WERI-Rb-1 (cell line): ENCODE measurements at regions not wholly inside any gene's neighbourhood (a gene's known extent, or its start where the extent isn't known, plus 50 kb on each side); places are given as distances from the start of the nearest gene placed in this dataset.
"Not testable (repeated sequence)": the region's sequence is repeated elsewhere in the genome, so short reads cannot be mapped to it uniquely, and the experiment has no call there.

Experiments used
- DNase-seq: peaks from one replicate; pipeline ENCODE4 v3.0.0-alpha.2; 2020
- H3K27ac ChIP-seq: fragments of 250-450 bp; sonication (Bioruptor Pico); 2 replicates; pipeline ENCODE4 v1.5.1; 2020; ENCODE audit warnings: mild to moderate bottlenecking, moderate library complexity
- H3K27me3 ChIP-seq: fragments of 250-450 bp; sonication (Bioruptor Pico); 2 replicates; pipeline ENCODE4 v1.5.1; 2021; ENCODE audit warnings: mild to moderate bottlenecking, low read depth, moderate library complexity; ENCODE audit not compliant: insufficient read depth, severe bottlenecking
- H3K36me3 ChIP-seq: fragments of 250-450 bp; sonication (Bioruptor Pico); 2 replicates; pipeline ENCODE4 v1.5.1; 2020; ENCODE audit warnings: mild to moderate bottlenecking, moderate library complexity
- H3K4me3 ChIP-seq: 2 replicates; pipeline ENCODE4 v1.5.1; 2011; ENCODE audit warnings: low read depth, mild to moderate bottlenecking, control low read depth, low read length
- H3K9me3 ChIP-seq: fragments of 250-450 bp; sonication (Bioruptor Pico); 2 replicates; pipeline ENCODE4 v1.5.1; 2021; ENCODE audit warnings: mild to moderate bottlenecking, moderate library complexity; ENCODE audit not compliant: severe bottlenecking
- CTCF ChIP-seq: IDR thresholded peaks from 2 replicates; pipeline ENCODE4 v1.5.1; 2011; ENCODE audit warnings: low read depth, mild to moderate bottlenecking, control low read depth, inconsistent platforms, low read length

- H3K4me3 ChIP-seq, result no peak overlapping the region
- H3K36me3 ChIP-seq, result no peaks in the 10 kb centered on the region
- no peaks in the 10 kb centered on the region for H3K9me3 ChIP-seq
- DNase-seq, result no peak
- peaks cover 29% of the 10 kb centered on the region for H3K27me3 ChIP-seq
- TF ChIP-seq CTCF, result no peak
- H3K27ac ChIP-seq, result no peak overlapping the region
Measured at GRCh38 chr2:228782281-228782680, 488.8 kb downstream of the PID1 start.

DNA sequence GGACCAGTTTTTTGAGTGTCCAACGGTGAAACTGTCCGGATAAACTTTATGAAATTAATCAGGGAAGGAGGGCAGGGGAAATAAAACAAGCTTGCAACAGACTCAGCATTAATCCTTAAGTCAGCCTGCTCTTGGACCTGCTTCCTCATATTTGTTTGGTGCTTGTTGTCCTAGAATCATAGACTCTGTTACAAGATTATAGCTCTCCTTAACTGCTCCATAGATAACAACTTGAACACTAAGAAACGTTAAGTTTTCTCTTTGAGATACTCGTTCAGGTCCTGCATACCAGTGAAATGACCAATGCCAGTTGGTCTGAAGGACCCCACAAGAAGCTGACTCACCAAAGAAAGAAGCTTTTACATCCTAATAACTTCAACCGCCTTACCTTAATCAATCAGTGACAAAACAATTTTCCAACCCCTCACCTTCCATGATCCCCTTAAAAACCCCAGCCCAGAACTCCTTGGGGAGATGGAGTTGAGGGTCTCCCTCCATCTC, 493.2 kb downstream of the PID1 start:
- H3K4me3 ChIP-seq, result no peak overlapping the region
- no peak for TF ChIP-seq CTCF
- H3K27me3 ChIP-seq, result peaks cover 49% of the 10 kb centered on the region
- no peaks in the 10 kb centered on the region for H3K9me3 ChIP-seq
- H3K36me3 ChIP-seq, result no peaks in the 10 kb centered on the region
- no peak for DNase-seq
- H3K27ac ChIP-seq, result no peak overlapping the region

GRCh38 chr2:228774548-228774947, 496.5 kb downstream of the PID1 start:
- Histone ChIP-seq H3K36me3 (no peaks in the 10 kb centered on the region), H3K4me3 (no peak overlapping the region), H3K9me3 (no peaks in the 10 kb centered on the region), H3K27ac (no peak overlapping the region), H3K27me3 (peaks cover 58% of the 10 kb centered on the region)
- DNase-seq, result no peak
- TF ChIP-seq CTCF, result no peak

- DNase-seq, result no peak
- no peaks in the 10 kb centered on the region for H3K36me3 ChIP-seq
- no peak for TF ChIP-seq CTCF
- H3K27ac ChIP-seq, result no peak overlapping the region
- H3K27me3 ChIP-seq, result peaks cover 48% of the 10 kb centered on the region
- H3K4me3 ChIP-seq, result no peak overlapping the region
- H3K9me3 ChIP-seq, result no peaks in the 10 kb centered on the region
Measured at GRCh38 chr2:228771774-228772173, 499.3 kb downstream of the PID1 start.

DNA sequence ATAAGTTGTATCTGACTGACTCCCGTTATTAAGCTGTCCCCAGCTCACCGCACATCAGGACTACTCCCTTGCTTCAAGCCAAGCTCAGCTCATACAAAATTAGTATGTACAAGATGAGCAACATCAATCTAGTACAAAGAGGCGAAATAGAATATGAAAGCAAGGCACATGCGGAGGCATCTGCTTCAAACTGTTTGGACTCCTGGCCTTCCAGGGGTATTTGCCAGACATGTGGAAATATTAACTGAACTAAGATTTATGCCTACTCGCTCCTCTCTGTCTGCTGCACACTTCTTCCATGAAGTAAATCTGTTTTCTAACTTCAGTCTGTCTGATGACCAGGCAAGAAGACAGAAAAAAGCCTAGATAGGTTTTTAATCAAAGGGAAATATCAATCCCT, 499.8 kb downstream of the PID1 start:
- Histone ChIP-seq H3K4me3 (no peak overlapping the region), H3K9me3 (no peaks in the 10 kb centered on the region), H3K27me3 (peaks cover 47% of the 10 kb centered on the region), H3K36me3 (no peaks in the 10 kb centered on the region), H3K27ac (no peak overlapping the region)
- no peak for DNase-seq
- no peak for TF ChIP-seq CTCF

DNA sequence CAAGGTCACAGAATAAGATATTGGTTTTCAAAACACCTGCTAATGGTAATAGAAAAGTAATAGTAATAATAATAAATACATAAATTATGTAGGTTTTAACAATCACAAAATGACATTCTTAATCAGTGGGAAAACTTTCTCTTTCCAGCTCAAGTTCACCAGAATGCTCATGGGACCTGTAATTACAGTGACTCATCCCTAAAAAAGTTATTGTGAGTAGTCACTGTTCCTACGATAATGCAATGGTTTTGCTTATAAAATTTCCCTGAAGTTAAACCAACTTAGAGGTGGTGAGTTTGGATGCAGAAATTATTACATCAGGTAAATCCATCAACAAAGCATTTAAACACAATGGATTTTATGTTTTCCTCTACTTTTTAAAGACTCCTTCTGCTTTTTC, 502.3 kb downstream of the PID1 start:
- H3K9me3 ChIP-seq, result no peaks in the 10 kb centered on the region
- no peak overlapping the region for H3K27ac ChIP-seq
- peaks cover 43% of the 10 kb centered on the region for H3K27me3 ChIP-seq
- no peak overlapping the region for H3K4me3 ChIP-seq
- H3K36me3 ChIP-seq, result no peaks in the 10 kb centered on the region
- no peak for TF ChIP-seq CTCF
- no peak for DNase-seq

DNA sequence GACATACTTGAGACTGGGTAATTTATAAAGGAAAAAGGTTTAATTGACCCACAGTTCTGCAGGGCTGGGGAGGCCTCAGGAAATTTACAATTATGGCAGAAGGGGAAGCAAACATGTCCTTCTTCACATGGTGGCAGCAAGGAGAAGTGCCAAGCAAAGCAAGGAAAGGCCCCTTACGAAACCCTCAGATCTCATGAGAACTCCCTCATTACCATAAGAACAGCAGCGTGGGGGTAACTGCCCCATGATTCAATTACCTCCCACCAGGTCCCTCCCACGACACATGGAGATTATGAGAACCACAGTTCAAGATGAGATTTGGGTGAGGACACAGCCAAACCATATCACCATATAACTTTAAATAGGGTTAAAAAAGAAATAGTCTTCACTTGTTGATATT, 502.9 kb downstream of the PID1 start:
- H3K9me3 ChIP-seq, H3K27ac ChIP-seq, H3K4me3 ChIP-seq, H3K36me3 ChIP-seq, DNase-seq: not testable (repeated sequence)
- peaks cover 39% of the 10 kb centered on the region for H3K27me3 ChIP-seq
